SK-N-DZ (cell line): ENCODE measurements at regions not wholly inside any gene's neighbourhood (a gene's known extent, or its start where the extent isn't known, plus 50 kb on each side); places are given as distances from the start of the nearest gene placed in this dataset.

Experiments used
- DNase-seq: peaks from one replicate; pipeline ENCODE4 v3.0.0-alpha.2; 2015; ENCODE audit warnings: low spot score

DNA sequence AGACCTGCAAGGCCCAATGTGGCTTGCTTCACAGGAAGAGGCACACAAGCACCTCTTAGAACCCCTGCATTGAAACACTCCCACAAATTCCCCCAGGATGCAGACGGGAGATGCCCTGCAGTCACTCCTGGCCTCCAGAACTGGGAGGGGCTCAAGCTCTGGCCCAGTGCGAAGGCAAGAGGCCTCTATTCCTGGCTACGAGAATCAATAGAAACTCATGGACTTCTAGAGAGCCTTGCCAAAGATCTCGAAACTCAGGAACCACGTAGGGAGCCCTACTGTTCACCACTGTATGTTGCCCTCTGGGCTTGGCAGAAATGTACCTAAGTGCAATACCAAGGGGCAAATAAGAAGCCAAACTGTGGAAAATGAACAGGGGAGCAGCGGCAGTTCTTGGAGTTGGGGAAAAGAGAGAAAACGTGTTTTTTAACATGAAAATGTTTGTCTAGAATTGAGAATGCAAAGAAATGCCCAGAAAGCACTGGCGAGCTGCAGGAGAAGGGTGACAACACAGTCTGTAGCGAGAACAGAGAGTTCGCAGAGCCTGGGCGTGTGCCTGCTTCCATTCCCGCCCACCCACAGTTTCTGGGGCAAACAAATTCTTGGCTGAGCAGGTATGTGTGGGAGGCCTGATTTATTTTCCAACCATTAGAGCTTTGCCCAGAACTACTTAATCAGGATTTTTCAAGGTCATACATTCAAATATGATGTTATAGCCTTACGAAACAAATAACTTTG is 260.5 kb upstream of the KLF14 start:
- no peak for DNase-seq

DNA sequence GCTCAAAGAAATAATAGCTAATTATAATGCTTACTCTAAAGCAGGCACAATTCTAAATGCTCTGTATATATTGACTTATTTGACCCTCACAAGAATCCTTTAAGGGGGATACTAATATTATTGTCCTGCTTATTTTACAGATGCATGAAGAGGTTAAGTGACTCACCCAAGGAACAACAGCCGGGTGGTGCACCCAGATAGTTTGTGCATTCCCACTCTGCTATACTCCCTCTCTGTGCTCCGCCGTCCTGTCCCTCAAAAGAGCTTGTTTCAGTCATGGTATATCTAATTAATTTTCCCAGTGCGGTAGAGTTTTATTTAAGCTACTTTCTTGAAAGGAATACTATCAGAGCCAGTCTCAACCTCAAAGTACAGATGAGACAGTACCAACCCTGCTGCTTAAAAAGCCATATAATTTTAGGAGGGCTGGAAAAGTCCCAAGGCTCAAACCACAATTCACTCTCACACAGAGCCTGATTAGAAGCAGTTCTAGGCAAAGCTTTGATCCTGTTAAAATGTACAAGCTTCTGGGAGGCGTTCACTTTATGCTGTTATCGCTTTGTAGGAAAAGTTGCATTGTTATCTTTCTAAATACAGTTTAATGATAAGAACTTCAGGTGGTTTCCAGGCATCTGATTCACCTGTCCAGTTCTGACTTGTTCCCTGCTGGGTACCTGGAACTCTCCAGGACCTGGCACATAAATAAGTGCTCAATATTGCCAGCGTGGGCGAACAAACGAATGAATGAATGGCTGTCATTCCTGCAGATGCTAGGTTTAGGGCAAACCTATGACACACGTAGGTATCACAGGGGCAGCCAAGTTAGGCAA is 261.5 kb upstream of the KLF14 start:
- DNase-seq: no peak

DNA sequence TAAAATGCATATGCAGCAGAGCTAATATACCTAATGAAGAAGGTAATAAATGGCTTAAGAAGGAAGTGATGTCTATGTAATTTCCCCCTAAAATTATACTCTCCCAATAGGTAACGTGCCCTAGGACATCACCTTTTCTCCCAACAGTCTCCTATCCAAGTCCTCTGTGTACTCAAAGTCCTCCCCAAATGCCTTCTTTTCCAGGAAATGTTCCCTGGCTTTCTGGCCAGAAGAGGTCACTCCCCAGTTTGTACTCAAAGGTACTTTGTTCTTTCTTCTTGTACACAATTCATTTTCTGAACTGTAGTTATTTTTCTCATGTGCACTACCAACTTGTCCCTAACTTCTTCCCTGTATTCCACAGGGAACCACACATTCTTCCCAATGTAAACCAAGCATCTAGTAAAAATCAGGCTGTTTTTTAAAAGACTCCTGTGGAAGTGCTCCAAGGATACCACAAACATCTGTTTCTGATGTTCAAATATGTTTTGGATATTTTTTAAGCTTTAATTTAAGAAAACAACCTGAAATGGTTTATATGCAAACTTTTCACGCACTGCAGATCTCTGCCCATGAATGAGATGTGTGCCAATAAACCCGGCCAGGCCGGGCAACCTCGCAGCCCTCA is 262.3 kb upstream of the KLF14 start:
- no peak for DNase-seq

GRCh38 chr7:130996833-130997231 is 262.8 kb upstream of the KLF14 start:
- DNase-seq: no peak

- DNase-seq: no peak
These were observed 265.1 kb upstream of the KLF14 start for GRCh38 chr7:130998993-130999602.

DNA sequence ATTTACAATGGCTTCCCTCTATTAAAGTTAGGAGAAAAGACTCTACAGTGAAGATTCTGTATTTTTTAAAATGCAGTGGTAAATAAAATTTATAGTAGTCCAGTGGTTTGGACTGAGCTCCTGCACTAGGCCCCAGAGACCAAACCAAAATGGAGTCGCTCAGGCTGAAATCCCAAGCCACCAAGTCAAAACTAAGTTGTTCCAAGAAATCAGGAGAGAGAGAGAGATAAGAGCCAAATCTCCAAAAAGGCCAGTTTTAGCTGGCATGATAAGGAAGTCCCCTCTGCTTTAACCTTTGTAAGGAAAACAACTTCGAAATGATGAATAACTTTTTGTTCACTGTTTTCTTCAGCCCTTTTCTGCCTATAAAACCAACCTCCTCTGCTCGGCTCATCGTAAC is 265.9 kb upstream of the KLF14 start:
- no peak for DNase-seq

DNA sequence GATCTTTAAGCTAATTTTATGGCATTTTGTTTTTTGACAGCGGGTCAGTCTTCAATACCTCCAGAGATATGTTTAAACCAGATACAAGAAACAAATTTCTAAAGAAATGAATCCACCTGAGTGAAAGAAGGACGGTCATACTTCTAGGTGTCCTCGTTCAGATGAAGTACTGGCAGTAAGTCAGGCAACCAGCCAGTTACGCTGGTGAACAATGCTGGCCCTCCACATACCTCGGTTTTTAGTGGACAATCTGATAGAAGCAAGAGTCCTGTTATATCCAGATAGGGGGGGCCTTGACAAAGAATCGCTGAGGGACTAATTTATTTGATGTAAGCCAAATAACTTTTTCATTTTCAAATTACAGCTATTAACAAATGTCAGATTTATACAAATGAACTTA is 266.4 kb upstream of the KLF14 start:
- DNase-seq: no peak

DNA sequence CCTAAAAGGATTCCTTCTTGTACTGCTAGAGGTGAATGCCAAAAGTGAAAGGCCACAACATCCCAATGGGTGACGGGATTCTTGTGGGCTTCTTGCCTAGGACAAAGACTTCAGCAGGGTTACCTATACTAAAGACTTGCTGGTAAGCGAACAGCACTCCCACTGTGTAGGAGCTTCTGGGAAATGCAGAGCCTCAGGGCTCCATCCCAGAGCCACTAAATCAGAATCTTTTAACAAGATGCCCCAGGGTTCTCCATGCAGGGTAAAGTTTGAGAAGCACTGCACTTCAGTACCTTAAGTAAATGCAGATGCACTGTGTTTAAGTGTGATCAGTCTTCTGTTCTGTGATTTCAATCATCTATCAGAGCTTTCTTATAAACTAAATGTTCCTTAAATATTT is 266.9 kb upstream of the KLF14 start:
- no peak for DNase-seq

- no peak for DNase-seq
These were observed 268.6 kb upstream of the KLF14 start for GRCh38 chr7:131002600-131002999.

DNA sequence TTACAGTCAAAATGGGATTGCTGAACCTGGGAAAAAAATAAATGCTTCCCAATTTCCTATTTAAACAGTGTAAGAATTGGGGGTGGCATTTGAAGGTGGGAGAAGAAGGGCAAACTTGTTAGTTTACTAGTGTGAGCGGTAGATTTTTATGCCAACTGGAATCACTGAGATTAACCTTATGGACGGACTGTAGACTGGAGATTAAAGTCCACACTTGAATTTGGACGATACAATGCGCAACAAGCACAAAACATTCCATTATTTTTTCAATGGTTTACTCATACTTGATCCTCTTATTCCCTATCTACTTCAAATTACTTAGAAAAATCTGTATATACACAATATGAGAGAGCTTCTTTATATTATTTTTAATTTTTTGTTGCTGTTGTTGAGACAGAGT is 269.6 kb upstream of the KLF14 start:
- no peak for DNase-seq

DNA sequence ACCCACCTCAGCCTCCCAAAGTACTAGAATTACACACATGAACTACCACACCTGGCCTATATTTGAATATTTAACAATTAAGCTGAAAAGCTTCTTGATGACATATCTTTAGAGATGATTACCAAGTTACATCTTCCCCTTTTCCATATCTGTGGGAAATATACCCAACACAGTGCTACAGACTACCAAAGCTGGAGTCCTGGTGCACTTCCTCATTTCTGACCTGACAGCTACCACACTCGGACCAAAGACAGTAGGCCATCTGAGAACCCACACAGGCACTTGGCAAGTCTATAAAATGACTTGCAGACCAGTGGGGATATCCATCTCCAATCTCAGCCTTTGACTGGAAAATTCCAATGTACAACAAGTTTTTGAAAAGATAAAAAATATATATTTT is 270.4 kb upstream of the KLF14 start:
- DNase-seq: no peak

DNA sequence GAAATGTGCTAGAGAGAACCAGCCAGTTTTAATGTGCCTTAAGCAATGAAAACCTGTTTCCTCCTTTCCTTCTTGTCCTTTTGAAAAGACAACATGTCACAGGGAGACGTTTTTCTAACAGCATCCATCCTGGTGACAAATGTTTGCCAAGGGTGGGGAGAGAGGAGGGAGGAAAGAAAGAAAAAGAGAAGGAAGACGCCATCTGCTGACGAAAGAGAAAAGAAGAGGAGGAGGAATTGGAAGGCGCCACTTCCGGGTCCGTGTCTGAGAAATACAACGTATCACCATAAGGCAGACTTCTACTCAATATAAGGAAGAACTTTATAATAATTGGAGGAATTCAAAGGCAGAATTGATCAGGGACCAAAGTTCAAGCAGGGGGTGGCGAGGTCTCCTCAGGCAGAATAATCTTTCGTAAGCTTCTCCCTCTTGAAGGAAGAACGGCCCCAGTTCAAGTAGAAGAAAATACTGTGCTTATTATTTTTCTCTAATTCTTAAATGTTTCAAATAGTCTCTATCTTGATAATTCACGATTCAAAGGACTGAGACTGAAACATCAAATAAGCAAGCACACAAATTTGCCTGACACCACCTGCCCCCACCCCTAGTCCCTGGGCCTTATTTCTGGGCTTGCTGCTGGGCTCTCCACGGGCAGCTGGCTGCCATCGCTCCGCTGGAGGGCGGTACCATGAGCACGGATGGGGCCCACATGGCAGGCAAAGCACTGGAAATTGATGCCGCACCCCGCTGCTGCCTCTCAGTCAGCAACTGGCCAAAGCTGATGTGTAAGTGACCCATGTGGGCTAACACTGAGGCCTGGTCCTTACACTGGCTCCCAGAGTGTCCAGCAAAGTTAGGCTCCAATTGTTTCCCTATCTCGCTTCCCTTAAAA is 273.7 kb upstream of the KLF14 start:
- DNase-seq: peak; percentile 66

GRCh38 chr7:131008840-131009711 is 275.1 kb upstream of the KLF14 start:
- DNase-seq: no peak

GRCh38 chr7:131010029-131010716 is 276.2 kb upstream of the KLF14 start:
- DNase-seq: no peak

DNA sequence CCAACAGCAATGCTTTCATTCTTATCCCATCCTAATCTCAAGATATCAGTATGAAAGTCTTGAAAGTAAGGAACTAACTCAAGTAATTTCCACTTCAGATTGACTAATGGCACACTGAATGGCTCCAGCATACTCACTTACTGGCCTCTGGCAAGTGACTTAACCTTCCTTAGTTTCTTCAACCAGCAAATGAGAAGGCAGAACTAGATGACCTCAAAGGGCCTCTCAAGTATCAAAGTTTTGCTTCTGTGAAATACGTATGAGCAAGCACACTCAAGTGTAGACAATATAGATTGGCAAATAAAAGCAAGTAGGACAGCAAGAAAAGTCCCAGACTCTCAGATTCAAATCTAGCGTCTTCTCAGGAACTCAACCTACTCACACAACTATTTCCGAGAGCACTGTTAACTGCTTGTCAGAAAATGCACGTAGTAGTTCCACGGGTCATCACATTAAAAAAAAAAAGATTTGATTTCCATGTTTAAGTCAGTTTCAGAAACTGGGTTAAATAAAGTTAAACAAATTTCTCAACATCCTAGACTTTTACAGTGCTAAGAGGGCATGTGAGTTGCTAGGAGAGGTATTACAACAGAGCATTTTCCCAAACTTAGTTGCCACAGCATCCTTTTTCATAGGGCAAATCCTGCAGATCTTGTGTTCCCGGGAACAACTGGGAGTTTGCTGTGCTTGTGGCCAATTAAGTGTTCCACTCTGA is 276.9 kb upstream of the KLF14 start:
- no peak for DNase-seq

- DNase-seq: no peak
These were observed 277.4 kb upstream of the KLF14 start for GRCh38 chr7:131011432-131011742.

- DNase-seq: no peak
These were observed 278.0 kb upstream of the KLF14 start for GRCh38 chr7:131011976-131012375.

- DNase-seq: no peak
These were observed 278.5 kb upstream of the KLF14 start for GRCh38 chr7:131012477-131013031.

GRCh38 chr7:131013716-131014115 is 279.7 kb upstream of the KLF14 start:
- DNase-seq: no peak
